IPS DF 19.7 (cell line): ENCODE measurements at regions not wholly inside any gene's neighbourhood (a gene's known extent, or its start where the extent isn't known, plus 50 kb on each side); places are given as distances from the start of the nearest gene placed in this dataset.

Source experiments
- DNase-seq: peaks from one replicate; pipeline ENCODE4 v3.0.0-alpha.2; 2013; ENCODE audit warnings: low read depth, low spot score

GRCh38 chr7:137172105-137172590, 171.4 kb downstream of the PTN start:
- no peak for DNase-seq

- peak; percentile 79 for DNase-seq
These were observed 174.2 kb downstream of the PTN start for GRCh38 chr7:137169282-137169698.

- DNase-seq: no peak
These were observed 175.9 kb downstream of the PTN start for GRCh38 chr7:137167609-137168008.

GRCh38 chr7:137166363-137166762, 177.2 kb downstream of the PTN start:
- no peak for DNase-seq

- DNase-seq: no peak
These were observed 177.7 kb downstream of the PTN start for GRCh38 chr7:137165786-137166185.

GRCh38 chr7:137165241-137165640, 178.3 kb downstream of the PTN start:
- no peak for DNase-seq

GRCh38 chr7:137164251-137164650, 179.3 kb downstream of the PTN start:
- DNase-seq: no peak

GRCh38 chr7:137160236-137160635, 183.3 kb downstream of the PTN start:
- DNase-seq: no peak

GRCh38 chr7:137157256-137157655, 186.3 kb downstream of the PTN start:
- no peak for DNase-seq

- DNase-seq: no peak
These were observed 191.9 kb downstream of the PTN start for GRCh38 chr7:137151690-137152052.

GRCh38 chr7:137151041-137151689, 192.4 kb downstream of the PTN start:
- no peak for DNase-seq

- no peak for DNase-seq
These were observed 196.2 kb downstream of the PTN start for GRCh38 chr7:137147338-137147720.

GRCh38 chr7:137146552-137147337, 196.8 kb downstream of the PTN start:
- no peak for DNase-seq

- no peak for DNase-seq
These were observed 197.5 kb downstream of the PTN start for GRCh38 chr7:137146012-137146455.

GRCh38 chr7:137142376-137142775, 201.2 kb downstream of the PTN start:
- DNase-seq: no peak

- DNase-seq: no peak
These were observed 207.7 kb downstream of the PTN start for GRCh38 chr7:137135654-137136350.

GRCh38 chr7:137130751-137131158, 212.8 kb downstream of the PTN start:
- no peak for DNase-seq

- DNase-seq: no peak
These were observed 214.5 kb downstream of the PTN start for GRCh38 chr7:137129025-137129424.

- no peak for DNase-seq
These were observed 215.7 kb downstream of the PTN start for GRCh38 chr7:137127806-137128205.

GRCh38 chr7:137127058-137127457, 216.5 kb downstream of the PTN start:
- no peak for DNase-seq

- no peak for DNase-seq
These were observed 221.4 kb downstream of the PTN start for GRCh38 chr7:137122145-137122544.

GRCh38 chr7:137120690-137121089, 222.8 kb downstream of the PTN start:
- no peak for DNase-seq
